ENCODE measurements at regions not wholly inside any gene's neighbourhood (a gene's known extent, or its start where the extent isn't known, plus 50 kb on each side); places are given as distances from the start of the nearest gene placed in this dataset.
A peak's percentile ranks its signal among the peaks of the same experiment; 100 is the strongest.

DNA sequence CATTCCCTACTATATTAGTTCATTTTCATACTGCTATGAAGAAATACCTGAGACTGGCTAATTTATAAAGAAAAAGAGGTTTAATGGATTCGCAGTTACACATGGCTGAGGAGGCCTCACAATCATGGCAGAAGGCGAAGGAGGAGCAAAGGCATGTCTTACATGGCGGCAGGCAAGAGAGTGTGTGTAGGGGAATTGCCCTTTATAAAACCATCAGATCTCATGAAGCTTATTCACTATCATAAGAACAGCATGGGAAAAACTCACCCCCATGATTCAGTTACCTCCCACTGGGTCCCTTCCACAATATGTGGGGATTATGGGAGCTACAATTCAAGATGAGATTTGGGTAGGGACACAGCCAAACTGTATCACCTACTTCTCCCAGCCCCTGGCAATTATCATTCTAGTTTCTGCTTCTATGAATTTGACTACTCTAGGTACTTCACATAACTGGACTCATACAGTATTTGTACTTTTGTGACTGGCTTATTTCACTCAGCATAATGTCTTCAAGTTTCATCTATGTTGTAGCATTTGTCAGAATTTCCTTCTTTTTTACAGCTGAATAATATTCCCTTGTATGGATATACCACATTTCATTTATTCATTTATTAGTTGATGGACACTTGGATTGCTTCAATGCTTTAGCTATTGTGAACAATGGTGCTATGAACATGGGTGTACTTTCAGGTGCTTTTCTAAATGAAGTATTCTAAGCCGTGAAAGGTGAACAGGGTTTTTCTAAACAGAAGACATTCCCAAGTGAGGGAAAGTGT, 219.5 kb upstream of the NUDT4 start:
- no peak for DNase-seq

DNA sequence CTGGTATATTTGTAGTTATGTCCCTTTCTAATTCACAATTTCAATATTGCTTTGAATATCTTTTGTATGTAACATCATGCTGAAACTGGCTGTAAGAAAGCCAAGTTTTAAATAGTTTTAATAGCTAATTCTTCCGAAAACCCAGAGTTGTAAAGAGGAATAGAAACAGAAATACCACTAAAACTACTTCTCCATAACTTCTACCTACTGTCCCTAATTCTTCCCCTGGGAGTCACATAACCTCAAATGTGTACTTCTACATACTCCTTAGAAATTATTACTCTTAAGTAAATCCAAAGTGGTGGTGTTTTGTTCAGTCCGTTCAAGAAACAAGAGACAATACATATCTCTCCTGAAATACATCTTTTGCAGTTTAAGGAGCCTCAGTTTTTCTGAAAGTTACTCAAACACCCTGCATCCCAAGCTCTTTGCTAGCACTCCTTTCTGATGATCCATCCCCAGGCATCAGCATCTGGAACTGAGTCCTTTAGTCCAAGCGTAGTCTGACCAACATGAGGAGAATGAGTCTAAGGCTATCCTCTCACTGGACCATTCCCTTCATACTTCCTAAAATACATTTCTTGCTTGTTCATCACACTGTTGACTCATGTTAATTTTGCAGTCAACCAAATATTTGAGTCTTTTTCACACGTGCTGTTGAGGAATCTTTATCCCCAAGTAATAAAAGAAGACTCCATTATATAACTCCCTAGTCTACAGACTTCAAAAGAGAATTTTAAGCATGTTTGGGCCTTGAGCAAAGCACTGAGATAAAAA, 214.3 kb upstream of the NUDT4 start:
- DNase-seq = no peak

DNA sequence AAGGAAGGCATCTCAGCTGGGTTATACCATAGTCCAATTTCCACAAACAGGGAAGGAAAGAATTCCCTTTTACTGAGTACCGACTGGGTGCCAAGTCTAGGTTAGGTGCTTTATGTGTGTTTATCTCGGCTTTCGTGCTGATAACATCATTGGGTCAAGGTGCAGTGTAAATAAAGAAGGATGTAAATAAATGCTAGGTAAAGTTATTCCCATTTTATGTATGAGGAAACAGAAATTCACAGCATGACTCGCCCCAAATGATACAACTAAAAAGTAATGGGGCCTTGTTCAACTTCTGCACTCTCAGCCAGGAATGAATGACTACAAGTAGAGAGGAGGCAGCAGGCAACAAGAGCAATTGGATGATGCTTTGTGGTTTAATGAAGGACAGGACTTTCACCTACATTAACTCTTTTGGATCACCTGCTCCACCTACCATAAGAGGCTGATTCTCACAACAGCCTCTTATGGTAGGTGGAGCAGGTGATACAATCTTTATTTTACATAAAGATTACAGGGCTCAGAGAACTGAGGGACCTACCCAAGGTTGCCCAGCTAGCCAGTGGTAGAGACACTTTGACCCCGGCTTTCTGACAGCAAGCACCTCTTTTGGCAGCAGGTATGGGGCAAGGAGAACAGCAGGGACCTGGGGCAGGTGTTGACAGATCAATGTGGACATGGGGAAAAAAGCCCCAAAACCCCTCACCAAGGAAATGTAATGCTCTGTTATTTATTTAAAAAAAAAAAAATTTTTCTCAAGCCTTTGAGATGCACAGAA, 213.4 kb upstream of the NUDT4 start:
- DNase-seq = no peak

DNA sequence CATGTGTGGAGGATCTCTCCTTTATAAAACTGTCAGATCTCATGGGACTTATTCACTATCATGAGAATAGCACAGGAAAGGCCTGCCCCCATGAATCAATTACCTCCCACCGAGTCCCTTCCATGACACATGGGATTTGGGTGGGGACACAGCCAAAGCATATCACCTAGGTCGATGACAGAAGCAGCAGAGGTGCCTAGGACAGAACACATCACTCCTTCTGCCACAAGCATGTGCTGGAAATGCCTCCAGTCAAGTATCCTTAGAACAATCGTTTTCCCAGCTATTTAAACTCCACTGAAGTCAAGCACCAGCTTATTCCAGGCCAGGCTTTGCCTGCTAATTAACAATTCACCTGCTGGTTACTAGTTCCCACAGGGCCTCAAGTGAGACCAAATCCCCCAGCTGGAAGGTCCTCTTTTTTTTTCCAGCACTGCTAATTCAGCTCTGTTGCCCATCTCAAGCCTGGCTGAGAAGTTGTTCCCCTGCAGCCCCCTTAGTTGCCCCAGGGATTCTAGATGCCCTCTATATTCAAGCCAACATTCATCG, 212.3 kb upstream of the NUDT4 start:
- no peak for DNase-seq

DNA sequence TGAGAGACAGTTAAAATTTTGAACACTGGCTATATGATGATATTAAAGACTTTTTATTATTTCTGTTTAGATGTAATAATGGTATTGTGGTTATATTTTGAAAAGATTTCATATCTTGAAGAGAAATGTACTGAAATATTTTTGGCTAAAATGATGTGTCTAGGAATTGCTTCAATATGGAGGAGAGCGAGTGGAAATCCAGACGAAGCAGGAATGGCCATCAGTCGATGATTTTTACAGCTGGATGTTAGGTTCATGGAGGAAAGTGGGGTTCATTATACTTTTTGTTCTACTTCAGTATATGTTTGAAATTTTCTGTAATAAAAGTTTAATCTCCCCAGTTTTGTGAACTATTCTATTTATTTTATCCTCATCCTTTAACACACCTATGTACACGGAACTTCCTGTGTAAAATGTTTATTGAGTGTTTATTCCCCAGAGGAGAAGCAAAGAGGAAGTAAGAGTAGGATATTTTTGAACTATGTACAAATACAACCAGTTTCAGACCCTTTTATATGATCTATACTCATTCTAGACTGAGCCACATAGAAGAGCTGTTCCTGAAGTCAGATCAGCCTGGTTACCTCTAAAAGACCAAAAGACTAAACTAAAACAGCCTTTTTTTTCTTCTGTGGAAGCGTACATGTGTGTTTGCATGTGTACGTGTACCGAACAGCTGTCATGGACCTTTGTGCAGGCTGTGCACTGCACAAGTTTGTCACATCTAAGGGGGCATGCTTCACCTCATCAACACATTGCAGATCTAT, 211.0 kb upstream of the NUDT4 start:
- no peak for DNase-seq

DNA sequence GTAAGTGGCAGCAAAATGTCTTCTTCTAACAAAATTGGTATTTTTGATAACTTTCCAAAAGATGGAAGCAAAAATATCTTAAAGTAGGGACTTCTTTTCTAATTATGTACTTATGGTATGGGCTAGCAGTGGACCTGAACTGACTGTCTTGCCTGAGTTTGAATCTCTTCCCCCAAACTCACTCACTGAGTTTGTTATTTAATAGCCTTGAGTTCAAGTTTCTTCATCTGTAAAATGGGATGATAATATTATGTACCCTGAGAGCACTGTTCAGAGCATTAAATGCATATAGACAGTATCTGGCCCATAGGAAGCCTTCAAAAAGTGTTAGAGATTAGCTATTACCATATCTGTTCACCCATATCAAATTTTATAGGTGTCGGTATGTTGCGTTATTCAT, 210.4 kb upstream of the NUDT4 start:
- DNase-seq = no peak

DNA sequence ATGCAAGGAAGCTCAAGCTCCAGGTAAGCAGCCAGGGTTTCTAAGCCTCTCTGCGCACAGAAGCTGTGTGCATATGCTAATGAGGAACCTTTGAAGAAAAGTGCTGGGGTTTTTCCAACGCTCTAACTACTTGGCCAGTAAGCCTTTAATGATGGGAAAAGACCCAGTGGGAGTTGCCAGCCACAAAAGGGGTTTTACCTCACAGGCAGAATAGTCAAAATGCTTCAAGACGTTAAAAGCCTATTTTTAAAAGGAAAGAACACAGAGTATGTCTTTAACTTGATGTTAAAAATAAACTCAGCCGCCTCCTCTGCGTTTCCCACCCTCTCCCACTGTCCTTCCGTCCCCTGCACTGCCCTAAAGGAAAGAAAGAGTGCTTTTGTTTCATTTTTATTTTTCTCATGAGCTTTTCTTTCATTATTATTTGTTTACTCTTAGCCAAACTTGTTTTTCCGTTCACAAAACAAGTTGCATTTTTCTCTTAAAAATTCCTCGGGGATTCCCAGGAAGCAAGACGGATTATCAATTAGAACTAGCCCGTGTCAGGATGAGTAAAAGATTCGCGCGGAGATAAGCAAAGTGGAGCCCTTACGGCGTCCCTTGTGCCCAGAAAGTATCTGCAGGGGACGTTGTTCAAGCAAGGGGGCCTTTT, 209.8 kb upstream of the NUDT4 start:
- no peak for DNase-seq

DNA sequence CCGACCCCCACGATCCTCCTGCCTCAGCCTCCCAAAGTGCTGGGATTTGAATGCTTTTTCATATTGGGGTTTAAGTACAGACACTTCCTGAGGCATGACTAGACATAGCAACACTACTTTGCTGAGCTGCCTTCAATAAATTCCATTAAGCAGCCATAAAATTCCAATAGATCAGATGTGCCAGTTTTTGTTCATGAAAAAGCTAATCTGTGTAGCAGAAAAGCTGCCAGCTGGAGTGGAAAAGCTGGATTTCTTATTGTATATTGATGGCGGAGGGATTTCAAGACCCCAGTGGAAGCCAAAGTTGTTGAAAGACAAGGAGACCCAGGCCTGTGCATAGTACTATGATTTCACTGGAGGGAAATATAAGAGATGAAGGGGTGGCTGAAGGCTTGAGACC, 209.0 kb upstream of the NUDT4 start:
- DNase-seq = no peak

DNA sequence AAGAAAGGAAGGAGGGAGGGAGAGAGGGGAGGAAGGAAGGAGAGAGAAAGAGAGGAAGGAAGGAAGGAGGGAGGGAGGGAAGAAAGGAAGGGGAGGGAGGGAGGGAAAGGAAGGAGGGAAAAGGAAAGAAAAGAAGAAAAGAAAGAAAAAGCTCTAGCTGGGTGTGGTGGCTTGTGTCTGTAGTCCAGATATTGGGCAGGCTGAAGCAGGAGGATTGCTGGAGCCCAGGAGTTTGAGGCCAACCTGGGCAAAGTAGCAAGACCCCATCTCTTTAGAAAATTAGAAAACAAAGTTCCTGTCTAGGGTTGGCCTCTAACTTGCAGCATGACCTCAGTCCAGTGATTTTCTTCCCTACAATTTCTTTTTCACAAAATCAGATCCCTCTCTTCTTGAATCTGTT, 208.2 kb upstream of the NUDT4 start:
- DNase-seq = no peak

DNA sequence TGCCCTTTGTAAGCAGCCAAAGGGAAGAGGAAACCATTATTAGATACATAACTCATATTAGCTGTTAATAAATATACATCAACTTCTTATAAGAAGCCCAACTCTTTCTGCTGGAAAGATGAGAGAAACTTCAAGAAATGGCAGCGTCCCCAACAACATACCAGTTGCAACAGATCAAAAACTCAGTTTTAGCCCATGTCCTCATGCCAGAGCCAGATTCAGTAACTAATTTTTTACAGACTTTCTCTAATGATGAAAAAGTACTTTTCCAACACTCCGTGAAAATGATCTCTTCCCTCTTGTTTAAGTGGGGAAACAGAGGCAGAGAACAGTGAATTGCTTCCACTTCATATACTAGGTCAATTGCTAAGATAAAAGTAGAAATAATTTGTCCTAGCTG, 206.8 kb upstream of the NUDT4 start:
- DNase-seq = no peak

DNA sequence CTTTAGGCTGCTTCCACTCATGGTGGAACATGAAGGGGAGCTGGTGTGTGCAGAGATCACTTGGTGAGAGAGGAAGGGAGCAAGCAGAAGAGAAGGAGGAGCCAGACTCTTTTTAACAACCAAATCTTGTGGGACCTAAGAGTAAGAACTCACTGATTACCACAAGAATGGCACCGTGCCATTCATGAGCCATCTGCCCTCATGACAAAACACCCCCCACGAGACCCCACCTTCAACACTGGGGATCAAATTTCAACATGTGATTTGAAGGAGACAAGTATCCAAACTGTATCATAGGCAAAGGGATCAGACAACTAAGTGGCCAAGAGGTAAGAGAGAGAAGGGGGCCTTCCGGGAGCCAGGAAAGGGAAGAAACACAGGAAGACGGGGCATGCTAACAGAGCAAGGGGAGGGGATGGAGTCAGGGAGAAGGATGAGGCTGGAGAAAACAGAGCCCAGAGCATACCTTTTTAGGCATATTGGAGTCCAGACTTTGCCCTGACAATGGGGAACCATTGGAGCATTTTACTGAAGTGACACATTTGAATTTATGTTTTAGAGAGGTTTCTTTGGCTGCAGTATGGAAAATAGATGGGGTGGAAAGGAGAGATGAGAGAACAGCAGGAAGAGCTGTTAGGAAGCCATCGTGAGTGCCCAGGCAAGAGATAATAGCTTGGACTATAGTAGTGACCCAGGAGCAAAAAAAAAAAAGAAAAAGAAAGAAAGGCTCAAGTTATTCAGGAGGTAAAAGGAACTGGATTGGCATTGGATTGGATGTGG, 204.4 kb upstream of the NUDT4 start:
- peak; percentile 36 for DNase-seq

DNA sequence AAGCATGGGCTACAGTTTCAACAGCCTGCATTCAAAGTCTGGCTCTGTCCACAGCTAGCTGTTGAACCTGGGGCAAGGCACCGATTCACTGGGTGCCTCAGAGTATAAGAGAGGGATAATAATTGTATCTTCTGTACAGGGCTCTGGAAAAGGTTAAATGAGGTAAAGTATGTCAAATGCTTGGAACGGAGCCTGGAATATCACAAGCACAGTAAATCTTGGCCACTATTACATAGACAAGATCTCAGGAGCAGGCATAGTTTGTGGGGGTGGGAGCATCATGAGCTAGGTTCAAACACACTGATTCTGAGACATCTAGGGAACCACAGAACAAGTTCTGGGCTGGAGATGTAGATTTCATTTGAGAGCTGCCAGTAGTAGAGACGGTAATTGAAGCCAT, 203.7 kb upstream of the NUDT4 start:
- DNase-seq = no peak

DNA sequence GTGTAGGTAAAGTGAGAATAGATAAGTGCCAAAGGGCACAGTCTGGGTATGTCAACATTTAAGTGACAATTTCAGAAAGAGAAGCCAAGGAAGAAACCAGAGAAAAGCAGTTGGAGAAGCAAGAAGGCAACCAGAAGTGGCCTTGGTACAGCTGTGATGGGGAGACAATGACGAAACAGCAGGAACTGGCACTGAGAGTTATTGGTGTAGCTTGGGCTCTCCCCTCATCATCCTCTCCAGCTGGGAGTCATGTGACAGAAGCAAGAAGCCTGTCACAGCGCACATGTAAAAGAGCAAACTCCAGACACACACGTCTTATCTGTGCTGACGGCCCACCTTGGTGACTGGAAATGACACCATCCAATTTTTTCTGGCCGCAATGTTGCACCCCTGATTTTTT, 203.3 kb upstream of the NUDT4 start:
- DNase-seq = no peak

DNA sequence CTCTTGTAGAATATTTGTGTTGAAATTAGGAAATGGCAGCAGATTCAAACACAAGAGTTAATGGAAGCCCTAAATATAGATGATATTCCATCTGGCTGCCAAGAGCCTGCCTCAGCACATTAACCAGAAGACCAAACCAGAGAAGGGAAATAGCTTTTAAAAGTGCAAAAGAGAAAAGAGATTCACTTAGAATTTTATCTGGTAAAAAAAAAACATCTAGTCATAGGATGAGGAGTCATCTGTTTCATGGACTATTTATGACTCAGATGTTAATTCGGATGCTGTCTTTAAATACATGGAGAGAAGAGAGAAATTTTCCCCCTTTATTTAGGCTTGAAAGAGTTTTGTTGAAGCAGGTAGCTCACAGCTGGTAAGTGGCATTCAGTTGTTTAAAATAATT, 201.6 kb upstream of the NUDT4 start:
- DNase-seq = no peak

DNA sequence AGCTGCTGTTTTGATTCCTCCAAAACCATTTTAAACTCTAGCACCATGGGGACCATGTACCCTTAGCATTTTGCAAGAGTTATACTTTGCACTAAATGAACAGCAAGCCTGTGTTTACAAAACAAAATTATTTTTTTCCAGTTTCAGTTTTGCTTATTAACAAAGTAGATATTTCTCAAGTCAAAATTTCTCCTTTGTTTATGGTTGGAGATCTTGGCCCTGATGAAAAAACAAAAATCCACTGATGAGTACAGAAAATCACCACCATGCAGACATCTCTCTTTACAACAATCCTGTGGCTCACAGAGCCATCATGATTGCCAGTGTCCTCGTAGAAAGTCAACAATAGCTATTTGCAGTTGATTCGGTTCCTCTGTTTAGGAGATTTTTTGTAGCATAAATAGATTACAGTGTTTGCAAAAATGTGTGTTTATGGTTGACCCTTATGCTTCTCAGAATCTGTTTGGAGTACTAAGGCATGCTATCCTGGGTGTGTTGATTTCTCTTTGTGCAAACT, 201.1 kb upstream of the NUDT4 start:
- DNase-seq = no peak

DNA sequence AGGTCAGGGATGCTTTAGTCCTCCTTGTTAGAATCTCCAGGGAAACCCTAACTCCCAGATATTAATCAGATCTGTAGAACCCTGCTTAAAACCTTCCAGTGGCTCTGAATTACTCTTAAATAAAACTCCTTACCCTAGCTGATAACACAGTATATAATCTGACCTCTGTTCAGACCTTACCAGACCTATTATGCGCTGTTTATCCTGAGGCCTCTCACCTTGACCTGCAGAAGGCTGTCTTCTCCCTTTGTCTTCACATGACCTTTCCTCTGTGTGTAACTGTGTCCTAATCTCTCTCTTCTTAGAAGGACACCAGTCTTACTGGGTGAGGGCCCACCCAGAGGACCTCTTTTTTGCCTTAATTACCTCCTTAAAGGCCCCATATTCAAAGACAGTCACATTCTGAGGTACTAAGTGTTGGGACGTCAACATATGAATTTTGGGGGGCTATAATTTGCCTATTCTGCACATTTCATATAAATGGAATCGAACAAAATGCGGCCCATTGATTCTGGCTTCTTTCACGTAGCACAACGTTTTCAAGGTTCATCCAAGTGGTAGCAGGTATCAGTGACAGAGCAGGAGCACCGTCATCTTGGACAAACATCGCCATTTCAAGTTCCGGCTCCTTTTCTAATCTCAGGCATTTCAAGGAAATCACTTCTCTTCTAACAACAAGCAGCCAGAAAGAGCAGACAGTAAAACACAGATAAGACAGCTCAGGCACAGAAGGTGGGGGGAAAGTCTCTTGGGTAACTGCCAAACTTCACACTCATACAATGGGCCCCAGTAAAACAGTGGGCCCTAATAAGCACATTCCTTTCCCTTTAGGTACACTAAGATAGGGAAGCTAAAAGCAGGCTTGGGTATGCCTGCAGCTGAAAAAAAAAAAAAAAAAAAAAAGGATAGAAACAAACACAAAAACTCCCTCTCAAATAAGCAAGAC, 200.2 kb upstream of the NUDT4 start:
- DNase-seq = no peak

DNA sequence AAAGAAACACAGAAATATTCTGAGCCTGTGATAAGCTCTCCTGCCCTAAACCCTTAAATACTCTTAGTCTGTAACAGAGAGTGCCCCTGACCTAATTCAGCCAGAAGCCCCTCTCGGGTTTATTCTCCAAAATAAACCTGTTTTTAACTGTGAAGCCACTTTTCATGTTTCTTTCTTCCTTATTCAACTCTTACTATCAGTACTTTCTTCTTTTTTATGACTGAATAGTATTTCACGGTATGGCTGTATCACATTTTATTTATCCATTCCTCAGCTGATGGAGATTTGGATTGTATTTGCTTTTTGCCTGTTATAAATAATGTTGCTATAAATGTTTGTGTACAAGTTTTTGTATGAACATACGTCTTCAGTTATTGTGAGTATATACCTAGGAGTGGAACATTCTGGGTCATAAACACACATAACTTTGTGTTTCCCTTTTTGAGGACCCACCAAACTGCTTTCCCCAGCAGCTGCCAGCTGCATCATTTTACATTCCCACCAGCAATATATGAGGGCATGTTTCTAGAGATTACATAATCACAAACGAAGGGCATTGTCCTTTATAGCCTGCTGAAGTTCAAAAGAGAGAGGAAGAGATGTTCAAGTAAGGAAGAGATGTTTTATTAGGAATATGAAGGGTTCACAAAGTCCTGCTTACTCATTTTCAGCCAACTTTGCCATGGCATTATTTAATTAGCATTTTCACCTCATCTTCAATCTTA, 199.4 kb upstream of the NUDT4 start:
- DNase-seq = no peak

DNA sequence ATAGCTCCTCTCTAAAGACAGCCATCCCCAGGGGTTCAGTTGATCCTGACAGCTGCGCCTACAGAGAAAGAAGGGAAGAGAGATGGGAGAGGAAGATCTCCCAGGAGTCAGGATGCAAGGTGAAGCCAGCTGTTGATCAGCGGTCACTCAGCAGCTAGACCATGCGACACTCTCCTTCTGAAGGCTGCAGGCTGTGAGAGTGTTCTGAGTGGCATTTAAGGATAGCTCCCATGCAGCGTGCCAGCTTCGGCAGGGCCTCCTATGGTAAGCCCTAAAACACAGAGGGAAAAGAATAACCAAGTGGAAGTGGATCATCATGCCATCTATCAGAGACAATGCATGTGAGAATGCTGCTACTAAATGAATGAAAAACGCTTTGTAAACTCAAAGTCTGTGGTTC, 197.9 kb upstream of the NUDT4 start:
- DNase-seq = no peak

DNA sequence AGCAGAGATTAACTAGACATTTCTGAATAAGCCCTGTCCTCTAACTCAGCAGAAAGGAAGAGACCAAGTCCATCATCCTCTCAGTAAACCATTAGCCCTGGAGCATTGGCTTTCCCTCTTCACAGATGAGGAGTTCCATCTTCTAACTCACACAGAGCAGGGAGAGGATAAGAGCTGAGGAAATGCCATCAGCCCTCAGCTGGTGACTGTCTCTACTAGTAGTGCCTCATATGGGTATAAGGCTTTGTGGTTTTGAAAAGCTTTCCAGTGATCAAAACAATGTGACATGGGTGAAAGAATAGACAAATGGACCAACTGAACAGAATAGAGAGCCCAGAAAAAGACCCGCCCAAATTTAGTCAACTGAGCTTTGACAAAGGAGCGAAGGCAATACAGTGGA, 197.2 kb upstream of the NUDT4 start:
- no peak for DNase-seq

Measured in NCI-H1436 (cell line).